GM18505 (cell line): ENCODE measurements at regions not wholly inside any gene's neighbourhood (a gene's known extent, or its start where the extent isn't known, plus 50 kb on each side); places are given as distances from the start of the nearest gene placed in this dataset.

Source experiments
- ATAC-seq: cut with Tn5 transposase; IDR thresholded peaks from one replicate; pipeline ENCODE4 v1.9.1; 2021; ENCODE audit not compliant: unreplicated experiment
- POLR2A ChIP-seq: IDR thresholded peaks from 4 replicates; pipeline ENCODE4 v1.6.1; 2011; ENCODE audit warnings: borderline replicate concordance; ENCODE audit not compliant: insufficient read depth, insufficient read length; ENCODE audit errors: extremely low read depth

- ATAC-seq = no peak
- TF ChIP-seq POLR2A = no peak
Observed at GRCh38 chr21:43343992-43344886, 82.7 kb downstream of the SIK1 start.

GRCh38 chr21:43343095-43343991 is 83.6 kb downstream of the SIK1 start:
- ATAC-seq = no peak
- no peak for TF ChIP-seq POLR2A

GRCh38 chr21:43342301-43342881 is 84.5 kb downstream of the SIK1 start:
- no peak for ATAC-seq
- TF ChIP-seq POLR2A = no peak

- TF ChIP-seq POLR2A = no peak
- no peak for ATAC-seq
Observed at GRCh38 chr21:43341378-43342161, 85.4 kb downstream of the SIK1 start.

DNA sequence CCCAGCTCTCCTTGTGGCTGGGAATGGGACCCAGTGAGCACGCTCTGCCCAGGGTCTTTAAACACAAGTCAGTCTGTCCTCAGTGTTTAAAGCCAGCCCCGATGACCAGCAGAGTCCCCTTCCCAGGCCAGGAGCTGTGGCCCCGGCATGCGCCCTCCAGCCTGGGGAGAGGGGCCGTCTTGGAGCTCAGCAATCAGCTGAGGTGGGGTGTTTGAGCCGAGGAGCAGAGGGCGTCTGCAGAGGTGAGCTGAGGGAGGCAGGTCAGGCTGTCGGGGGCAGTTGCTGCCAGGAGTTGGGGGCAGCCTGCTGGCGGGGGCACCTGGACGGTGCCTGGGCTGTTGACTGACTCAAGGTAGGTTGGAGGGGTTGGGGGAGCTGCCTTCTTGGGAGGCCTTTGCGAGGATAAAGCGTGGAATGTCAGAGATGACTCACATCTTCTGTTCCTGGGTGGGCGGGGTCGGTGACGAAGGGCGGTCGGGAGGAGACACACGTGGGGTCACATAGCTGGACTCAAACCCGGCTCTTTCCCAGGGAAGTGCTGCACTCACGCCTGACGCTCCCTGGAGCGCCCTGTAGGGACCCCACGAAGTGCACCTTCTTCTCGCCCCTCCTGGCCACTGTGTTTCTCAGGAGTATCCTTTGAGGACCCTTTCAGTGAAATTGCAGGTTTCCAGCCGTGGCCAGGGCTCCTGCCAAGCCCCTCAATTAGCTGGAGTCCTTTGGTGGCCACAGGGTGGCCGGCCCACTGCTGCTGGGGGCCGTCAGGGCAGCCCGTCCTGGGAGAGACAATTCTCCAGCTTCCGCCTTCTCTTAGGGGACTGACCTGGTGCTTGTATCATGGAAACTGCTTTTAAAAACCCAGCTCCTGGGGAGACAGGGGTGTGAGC is 86.2 kb downstream of the SIK1 start:
- no peak for ATAC-seq
- TF ChIP-seq POLR2A = no peak

GRCh38 chr21:43339668-43340067 is 87.3 kb downstream of the SIK1 start:
- no peak for ATAC-seq
- no peak for TF ChIP-seq POLR2A

- no peak for TF ChIP-seq POLR2A
- ATAC-seq = no peak
Observed at GRCh38 chr21:43338951-43339350, 88.0 kb downstream of the SIK1 start.

DNA sequence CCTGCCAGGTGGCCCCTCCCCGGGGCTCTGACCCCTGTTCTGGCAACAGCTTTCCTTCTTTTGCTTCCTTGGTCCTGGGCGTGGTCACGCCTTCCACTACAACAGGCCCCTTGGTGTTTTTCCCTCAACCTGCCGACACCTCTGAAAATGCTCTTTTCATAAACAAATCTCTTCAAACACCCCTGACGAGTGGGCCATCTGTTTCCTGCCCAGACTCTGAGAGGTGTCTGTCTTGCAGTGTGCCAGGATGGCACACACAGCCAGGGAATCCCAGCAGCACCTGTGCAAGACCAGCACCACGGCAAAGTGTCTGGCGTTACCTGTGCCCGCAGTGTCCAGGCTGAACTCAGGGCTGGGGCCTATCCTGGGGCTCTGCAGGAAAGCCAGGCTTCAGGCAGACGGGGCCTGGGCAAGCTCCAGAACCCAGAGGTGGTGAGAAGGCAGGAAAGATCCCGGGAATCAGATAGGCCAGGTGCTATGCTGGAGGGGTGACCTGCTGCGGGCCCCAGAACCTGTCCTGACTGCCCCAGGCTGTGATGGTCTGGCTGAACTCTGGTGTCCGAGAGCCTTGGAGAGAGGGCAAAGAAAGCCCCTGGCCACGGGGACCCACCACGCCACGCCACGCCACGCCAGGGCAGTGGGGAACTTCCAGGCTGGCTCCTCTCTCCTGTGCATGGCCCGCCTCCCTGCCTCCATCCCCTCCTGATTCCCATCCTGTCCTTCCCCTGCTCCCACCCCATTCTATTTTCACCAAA is 88.9 kb downstream of the SIK1 start:
- TF ChIP-seq POLR2A = no peak
- ATAC-seq = no peak

DNA sequence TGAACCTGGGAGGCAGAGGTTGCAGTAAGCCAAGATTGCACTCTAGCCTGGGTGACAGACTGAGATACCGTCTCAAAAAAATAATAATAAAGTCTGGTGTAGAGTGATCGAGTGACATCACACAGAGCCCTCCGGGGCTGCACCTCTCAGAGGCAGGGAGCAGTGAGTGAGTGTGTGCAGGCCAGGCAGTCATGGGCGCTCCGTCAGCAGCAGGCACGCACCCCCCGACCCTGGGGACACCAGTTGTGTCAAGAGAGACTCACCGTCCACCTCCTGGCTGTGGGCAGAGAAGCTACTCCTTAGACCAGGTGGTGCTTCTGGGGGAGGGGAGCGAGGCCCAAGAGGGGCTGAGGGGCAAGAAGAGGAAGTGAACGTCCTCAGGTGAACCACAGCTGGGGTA is 91.8 kb downstream of the SIK1 start:
- no peak for ATAC-seq
- no peak for TF ChIP-seq POLR2A

DNA sequence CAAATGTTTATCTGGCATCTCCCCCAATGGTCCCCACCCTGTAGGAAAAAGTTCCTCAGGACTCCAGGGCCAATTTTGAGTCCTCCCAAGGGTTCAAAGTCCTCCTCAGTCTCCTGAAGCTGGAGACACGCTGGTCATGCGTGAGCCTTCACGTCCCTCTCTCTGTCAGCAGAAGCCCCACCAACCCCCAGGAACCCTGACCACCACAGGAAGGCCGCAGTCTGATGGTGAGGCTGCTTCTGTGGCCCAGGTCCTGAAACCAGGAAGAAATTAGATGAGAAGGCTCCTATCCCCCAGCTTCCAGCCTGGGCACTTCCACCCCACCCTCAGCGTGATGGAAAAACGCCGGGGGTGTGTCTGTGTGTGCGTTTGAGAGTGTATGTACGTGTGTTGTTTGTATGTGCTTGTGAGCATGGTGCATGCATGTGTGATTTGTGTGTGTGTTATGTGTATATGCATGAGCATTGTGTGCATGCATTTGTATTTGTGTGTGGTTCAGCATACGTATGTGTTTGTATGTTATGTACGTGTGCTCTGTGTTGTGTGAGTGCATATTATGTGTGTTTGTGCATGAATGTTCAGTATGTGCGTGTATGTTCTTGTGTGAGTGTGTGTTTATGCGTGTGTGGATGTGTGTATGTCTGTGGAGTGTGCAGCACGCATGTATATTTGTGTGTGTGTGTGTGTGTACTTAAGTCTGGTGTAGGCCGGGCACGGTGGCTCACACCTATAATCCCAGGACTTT is 92.5 kb downstream of the SIK1 start:
- ATAC-seq = no peak
- TF ChIP-seq POLR2A = no peak
